B cell (primary cell): ENCODE measurements at regions not wholly inside any gene's neighbourhood (a gene's known extent, or its start where the extent isn't known, plus 50 kb on each side); places are given as distances from the start of the nearest gene placed in this dataset.

Experiments
- ATAC-seq: fragments of 200-7000 bp; cut with Tn5 transposase; one replicate; pipeline ENCODE4 v1.10.0; 2021; ENCODE audit warnings: low read depth, mild to moderate bottlenecking, moderate number of reproducible peaks, moderate library complexity
- CTCF ChIA-PET: fragments of 350-600 bp; sonication (Branson Sonifier 250); formaldehyde crosslinking; loops from one replicate; lab custom pipeline; 2021; ENCODE audit warnings: antibody characterized with exemption, inconsistent platforms; lab: Charles Lee
- POLR2A ChIA-PET: fragments of 350-600 bp; sonication (Branson Sonifier 250); formaldehyde crosslinking; loops from one replicate; lab custom pipeline; 2021; ENCODE audit warnings: antibody characterized with exemption; lab: Charles Lee
- DNase-seq: peaks from one replicate; pipeline ENCODE4 v3.0.0; 2013
- H2AFZ ChIP-seq: 2 replicates; pipeline ENCODE4 v1.6.1; 2012; ENCODE audit warnings: mild to moderate bottlenecking, low read depth, low read length; ENCODE audit not compliant: insufficient read depth, poor library complexity, severe bottlenecking
- H3K27ac ChIP-seq, 2 donors: 1 replicate in 1 of 2; 2 replicates in 1 of 2; pipeline ENCODE4 v1.5.1; 2012 to 2013; ENCODE audit warnings: low read length in 2 of 2, mild to moderate bottlenecking in 2 of 2, moderate library complexity in 1 of 2
- H3K27me3 ChIP-seq, 4 experiments: fragments of 200-600 bp in 1 of 4; sonication (generic) in 1 of 4; replicated peaks in 1 of 4; 1 replicate in 2 of 4; 2 replicates in 2 of 4; pipeline versions ENCODE4 v1.6.1 to v1.7.0; 2013 to 2016; ENCODE audit warnings: low read length in 3 of 4, mild to moderate bottlenecking in 2 of 4, mixed read lengths in 1 of 4, moderate library complexity in 1 of 4; ENCODE audit not compliant: insufficient read depth in 4 of 4, control insufficient read depth in 3 of 4; ENCODE audit errors: control extremely low read depth in 1 of 4
- H3K36me3 ChIP-seq, 2 experiments: replicated peaks in 1 of 2; 1 replicate in 1 of 2; 2 replicates in 1 of 2; pipeline versions ENCODE4 v1.6.1 to v1.7.1; 2013; ENCODE audit warnings: low read length in 1 of 2; ENCODE audit not compliant: insufficient read depth in 2 of 2, control insufficient read depth in 1 of 2; ENCODE audit errors: control extremely low read depth in 1 of 2, extremely low read depth in 1 of 2
- H3K4me1 ChIP-seq, 2 donors: fragments of 200-600 bp in 1 of 2; sonication (generic) in 1 of 2; 1 replicate in 1 of 2; 2 replicates in 1 of 2; pipeline versions ENCODE4 v1.5.1 to v1.6.1; 2013 to 2017; ENCODE audit warnings: low read length in 2 of 2; ENCODE audit not compliant: control insufficient read depth in 2 of 2, insufficient read depth in 2 of 2
- H3K4me2 ChIP-seq: replicated peaks from 2 replicates; pipeline ENCODE3; 2012; ENCODE audit warnings: mild to moderate bottlenecking, low read depth, low read length; ENCODE audit not compliant: poor library complexity, severe bottlenecking
- H3K4me3 ChIP-seq, 5 experiments: fragments of 200-600 bp in 1 of 5; sonication (generic) in 1 of 5; 1 replicate in 3 of 5; 2 replicates in 2 of 5; pipeline versions ENCODE4 v1.5.1 to v1.7.0; 2011 to 2016; ENCODE audit warnings: low read length in 4 of 5, mild to moderate bottlenecking in 4 of 5, low read depth in 2 of 5, control low read depth in 1 of 5, moderate library complexity in 1 of 5; ENCODE audit not compliant: insufficient read depth in 1 of 5; ENCODE audit errors: control extremely low read depth in 1 of 5, extremely low read depth in 1 of 5
- H3K79me2 ChIP-seq: fragments of 200-600 bp; sonication (generic); one replicate; pipeline ENCODE4 v1.6.0; 2016; ENCODE audit warnings: low read length; ENCODE audit not compliant: control insufficient read depth, insufficient read depth
- H3K9ac ChIP-seq: fragments of 200-600 bp; sonication (generic); 2 replicates; pipeline ENCODE4 v1.6.1; 2017; ENCODE audit warnings: mild to moderate bottlenecking, low read length, moderate library complexity
- H3K9me3 ChIP-seq, 3 donors: one replicate each; pipeline versions ENCODE4 v1.6.1 to v1.7.1; 2013; ENCODE audit warnings: low read length in 2 of 3; ENCODE audit not compliant: control insufficient read depth in 2 of 3, insufficient read depth in 1 of 3; ENCODE audit errors: control extremely low read depth in 1 of 3
- H4K20me1 ChIP-seq: 2 replicates; pipeline ENCODE4 v1.6.0; 2012; ENCODE audit warnings: mild to moderate bottlenecking, low read length; ENCODE audit not compliant: insufficient read depth, control insufficient read depth, poor library complexity, severe bottlenecking
- H3K27ac Mint-ChIP-seq: one replicate; pipeline ENCODE4 v1.8.0; 2021; ENCODE audit warnings: mixed read lengths
- H3K27me3 Mint-ChIP-seq: one replicate; pipeline ENCODE4 v1.8.0; 2021; ENCODE audit warnings: mixed read lengths
- H3K4me1 Mint-ChIP-seq: one replicate; pipeline ENCODE4 v1.8.0; 2021; ENCODE audit warnings: mixed read lengths
- H3K4me3 Mint-ChIP-seq: one replicate; pipeline ENCODE4 v1.8.0; 2021; ENCODE audit warnings: mixed read lengths
- H3K9me3 Mint-ChIP-seq: one replicate; pipeline ENCODE4 v1.8.0; 2022; ENCODE audit warnings: mixed read lengths; ENCODE audit not compliant: insufficient read depth
- CTCF ChIP-seq: fragments of 200-600 bp; IDR thresholded peaks from one replicate; pipeline ENCODE4 v1.8.0; 2022; ENCODE audit warnings: antibody characterized with exemption, mild to moderate bottlenecking
- EZH2 ChIP-seq: IDR thresholded peaks from 2 replicates; pipeline ENCODE4 v1.6.1; 2012; ENCODE audit warnings: borderline replicate concordance, low read depth, mild to moderate bottlenecking, moderate library complexity, low read length; ENCODE audit not compliant: insufficient read depth, poor library complexity, severe bottlenecking
- WGBS: methylation state at CpG from one replicate; pipeline ENCODE4 v1.1.5; 2013; ENCODE audit warnings: missing lambda C conversion rate; ENCODE audit not compliant: insufficient coverage; 5-methylcytosine and 5-hydroxymethylcytosine counted together
- intact Hi-C: fragments of 100-400 bp; cut with micrococcal nuclease; formaldehyde crosslinking; loops from one replicate; pipeline ENCODE4 v1.10.0; 2022

- ATAC-seq: no peak
- Mint-ChIP-seq H3K4me1 (no peaks in the 10 kb centered on the region), H3K27me3 (peaks cover 10% of the 10 kb centered on the region)
These were observed 108.5 kb upstream of the CHD6 start for GRCh38 chr20:41726727-41727126.

GRCh38 chr20:41719151-41719550, 101.0 kb upstream of the CHD6 start:
- no peaks in the 10 kb centered on the region for H4K20me1 ChIP-seq
- H3K27ac ChIP-seq: no peak overlapping the region
- TF ChIP-seq CTCF (no peak), EZH2 (no peak)
- WGBS: 91% methylated on average over 4 of the region's 4 CpGs
- H3K27me3 Mint-ChIP-seq: peaks cover 21% of the 10 kb centered on the region
- no peak overlapping the region for H3K4me3 Mint-ChIP-seq
- no peak overlapping the region for H3K27ac Mint-ChIP-seq
- H3K36me3 ChIP-seq: no peaks in the 10 kb centered on the region
- no peak overlapping the region for H3K4me2 ChIP-seq
- peaks cover 0 to 15% (median 3%) of the 10 kb centered on the region in 4 experiments for H3K27me3 ChIP-seq
- intact Hi-C loops: no loop called here
- no peak overlapping the region for H2AFZ ChIP-seq
- H3K79me2 ChIP-seq: no peaks in the 10 kb centered on the region
- H3K4me1 Mint-ChIP-seq: no peaks in the 10 kb centered on the region
- peaks cover 0 to 7% (median 0%) of the 10 kb centered on the region in 3 donors for H3K9me3 ChIP-seq
- CTCF ChIA-PET: interaction anchor here (0.6 kb wide), 1 partner anchor 176 kb away, joined by 3 read pairs; no protein-coding TSS in a partner anchor
- H3K9ac ChIP-seq: no peak overlapping the region
- POLR2A ChIA-PET: no interaction called here
- H3K9me3 Mint-ChIP-seq: peaks cover 4% of the 10 kb centered on the region
- no peak overlapping the region for H3K4me3 ChIP-seq
- H3K4me1 ChIP-seq: no peaks in the 10 kb centered on the region
- no peak for ATAC-seq
- DNase-seq: no peak

More at GRCh38 chr20:41726727-41727126, 108.5 kb upstream of the CHD6 start:
- H4K20me1 ChIP-seq: no peaks in the 10 kb centered on the region
- intact Hi-C loops: no loop called here
- H2AFZ ChIP-seq: no peak overlapping the region
- no peak overlapping the region for H3K27ac ChIP-seq
- no peak overlapping the region for H3K9ac ChIP-seq
- ChIA-PET CTCF (no interaction called here), POLR2A (no interaction called here)
- no peaks in the 10 kb centered on the region for H3K27me3 ChIP-seq
- H3K4me1 ChIP-seq: no peaks in the 10 kb centered on the region
- TF ChIP-seq CTCF (no peak), EZH2 (no peak)
- H3K4me3 ChIP-seq: no peak overlapping the region
- DNase-seq: no peak
- 86% methylated on average over 2 of the region's 4 CpGs for WGBS
- Mint-ChIP-seq H3K27ac (no peak overlapping the region), H3K9me3 (no peaks in the 10 kb centered on the region), H3K4me3 (no peak overlapping the region)
- no peaks in the 10 kb centered on the region for H3K36me3 ChIP-seq
- H3K79me2 ChIP-seq: no peaks in the 10 kb centered on the region
- peaks cover 0 to 3% (median 0%) of the 10 kb centered on the region in 3 donors for H3K9me3 ChIP-seq
- H3K4me2 ChIP-seq: no peak overlapping the region
